SK-N-SH treated with all-trans-retinoic acid at 6 μM for 48 hours (cell line): ENCODE measurements at regions not wholly inside any gene's neighbourhood (a gene's known extent, or its start where the extent isn't known, plus 50 kb on each side); places are given as distances from the start of the nearest gene placed in this dataset.
A peak's percentile ranks its signal among the peaks of the same experiment; 100 is the strongest.

Source experiments
- ATAC-seq: fragments of 200-7000 bp; cut with Tn5 transposase; 3 replicates; pipeline ENCODE4 v1.9.1; 2020; ENCODE audit warnings: mild to moderate bottlenecking, moderate library complexity
- ARNTL ChIP-seq: fragments of 450-650 bp; formaldehyde crosslinking; IDR thresholded peaks from 2 replicates; pipeline ENCODE4 v1.5.0; 2020; ENCODE audit warnings: low read depth, mild to moderate bottlenecking, moderate library complexity, borderline replicate concordance
- BACH2 ChIP-seq: fragments of 250-450 bp; sonication (Bioruptor Pico); IDR thresholded peaks from 2 replicates; pipeline ENCODE4 v1.9.0; 2021; ENCODE audit warnings: mild to moderate bottlenecking, borderline replicate concordance
- CSDC2 ChIP-seq: fragments of 250-450 bp; sonication (Bioruptor Pico); IDR thresholded peaks from 2 replicates; pipeline ENCODE4 v1.5.0; 2020; ENCODE audit warnings: mild to moderate bottlenecking, moderate library complexity
- ESRRG ChIP-seq: fragments of 250-450 bp; sonication (Bioruptor Pico); IDR thresholded peaks from 2 replicates; pipeline ENCODE4 v1.6.1; 2021; ENCODE audit warnings: mild to moderate bottlenecking
- ISL1 ChIP-seq: fragments of 250-450 bp; sonication (Bioruptor Pico); IDR thresholded peaks from 2 replicates; pipeline ENCODE4 v2.1.2; 2022; ENCODE audit warnings: mild to moderate bottlenecking, moderate library complexity
- OSR1 ChIP-seq: fragments of 250-450 bp; sonication (Bioruptor Pico); IDR thresholded peaks from 2 replicates; pipeline ENCODE4 v1.8.0; 2022; ENCODE audit warnings: moderate library complexity, mild to moderate bottlenecking, inconsistent platforms
- TCF4 ChIP-seq: fragments of 250-450 bp; sonication (Bioruptor Pico); IDR thresholded peaks from 2 replicates; pipeline ENCODE4 v1.8.0; 2021; ENCODE audit warnings: mild to moderate bottlenecking, moderate library complexity, borderline replicate concordance
- ZC3H10 ChIP-seq: fragments of 250-450 bp; sonication (Bioruptor Pico); IDR thresholded peaks from 2 replicates; pipeline ENCODE4 v1.5.1; 2021; ENCODE audit warnings: mild to moderate bottlenecking, moderate library complexity
- ZFP3 ChIP-seq: fragments of 250-450 bp; sonication (Bioruptor Pico); IDR thresholded peaks from 2 replicates; pipeline ENCODE4 v1.5.0; 2020; ENCODE audit warnings: mild to moderate bottlenecking, moderate library complexity
- ZFP30 ChIP-seq: fragments of 450-650 bp; formaldehyde crosslinking; IDR thresholded peaks from 2 replicates; pipeline ENCODE4 v1.5.0; 2022; ENCODE audit warnings: mild to moderate bottlenecking, moderate library complexity
- ZNF70 ChIP-seq: fragments of 450-650 bp; formaldehyde crosslinking; IDR thresholded peaks from 2 replicates; pipeline ENCODE4 v1.5.0; 2020; ENCODE audit warnings: mild to moderate bottlenecking, moderate library complexity
- TF ChIP-seq, protein P1 (sequence below): fragments of 250-450 bp; sonication (Bioruptor Pico); IDR thresholded peaks from 2 replicates; pipeline ENCODE4 v1.8.0; 2021; ENCODE audit warnings: low read depth, mild to moderate bottlenecking, moderate library complexity, borderline replicate concordance
- TF ChIP-seq, protein P2 (sequence below): fragments of 250-450 bp; sonication (Bioruptor Pico); IDR thresholded peaks from 2 replicates; pipeline ENCODE4 v1.5.1; 2020; ENCODE audit warnings: low read depth, mild to moderate bottlenecking, moderate library complexity
- TF ChIP-seq, protein P3 (sequence below): fragments of 250-450 bp; sonication (Bioruptor Pico); IDR thresholded peaks from 2 replicates; pipeline ENCODE4 v1.8.0; 2020; ENCODE audit warnings: mild to moderate bottlenecking, moderate library complexity, borderline replicate concordance
- TF ChIP-seq, protein P4 (sequence below): fragments of 250-450 bp; sonication (Bioruptor Pico); IDR thresholded peaks from 2 replicates; pipeline ENCODE4 v1.5.1; 2021; ENCODE audit warnings: mild to moderate bottlenecking, moderate library complexity
- TF ChIP-seq, protein P5 (sequence below): fragments of 250-450 bp; sonication (Bioruptor Pico); IDR thresholded peaks from 2 replicates; pipeline ENCODE4 v1.5.0; 2020; ENCODE audit warnings: mild to moderate bottlenecking, moderate library complexity

DNA sequence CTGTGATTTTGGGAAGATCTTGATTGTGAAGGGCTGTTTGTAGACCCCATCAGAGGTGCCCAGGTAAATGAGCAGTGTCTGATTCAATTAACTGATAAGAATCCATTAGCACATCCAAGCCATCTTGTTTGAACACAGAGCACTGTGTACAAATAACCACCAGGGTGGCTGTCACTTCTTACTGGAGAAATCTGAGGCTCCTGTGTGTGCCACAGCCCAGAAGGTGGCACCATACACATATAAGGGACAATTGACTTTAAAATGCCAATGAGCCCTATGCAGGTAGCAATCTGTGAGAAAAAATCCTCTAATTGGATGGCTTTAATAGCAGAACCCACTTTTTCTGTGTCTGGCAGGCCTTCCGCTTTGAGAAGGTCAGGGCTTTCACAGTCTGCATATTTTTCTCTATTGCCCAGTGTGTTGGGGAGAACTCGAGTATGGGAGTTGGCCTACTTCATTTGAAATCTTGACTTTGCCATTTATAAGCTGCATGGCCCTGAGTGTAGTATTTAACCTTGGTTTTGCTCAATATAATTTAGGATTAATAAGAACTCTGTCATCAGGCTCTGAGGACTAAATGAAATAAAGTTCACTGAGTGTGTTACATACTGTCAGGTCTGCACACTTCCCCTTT lies 517.4 kb downstream of the CCSER2 start (continued):
- TF ChIP-seq, protein P1, sequence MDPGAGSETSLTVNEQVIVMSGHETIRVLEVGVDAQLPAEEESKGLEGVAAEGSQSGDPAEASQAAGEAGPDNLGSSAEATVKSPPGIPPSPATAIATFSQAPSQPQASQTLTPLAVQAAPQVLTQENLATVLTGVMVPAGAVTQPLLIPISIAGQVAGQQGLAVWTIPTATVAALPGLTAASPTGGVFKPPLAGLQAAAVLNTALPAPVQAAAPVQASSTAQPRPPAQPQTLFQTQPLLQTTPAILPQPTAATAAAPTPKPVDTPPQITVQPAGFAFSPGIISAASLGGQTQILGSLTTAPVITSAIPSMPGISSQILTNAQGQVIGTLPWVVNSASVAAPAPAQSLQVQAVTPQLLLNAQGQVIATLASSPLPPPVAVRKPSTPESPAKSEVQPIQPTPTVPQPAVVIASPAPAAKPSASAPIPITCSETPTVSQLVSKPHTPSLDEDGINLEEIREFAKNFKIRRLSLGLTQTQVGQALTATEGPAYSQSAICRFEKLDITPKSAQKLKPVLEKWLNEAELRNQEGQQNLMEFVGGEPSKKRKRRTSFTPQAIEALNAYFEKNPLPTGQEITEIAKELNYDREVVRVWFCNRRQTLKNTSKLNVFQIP (CRISPR knock-in tag), result no peak
- TF ChIP-seq TCF4 (no peak), BACH2 (CRISPR knock-in tag) (no peak), ARNTL (CRISPR knock-in tag) (no peak), ZFP30 (CRISPR knock-in tag) (no peak)

DNA sequence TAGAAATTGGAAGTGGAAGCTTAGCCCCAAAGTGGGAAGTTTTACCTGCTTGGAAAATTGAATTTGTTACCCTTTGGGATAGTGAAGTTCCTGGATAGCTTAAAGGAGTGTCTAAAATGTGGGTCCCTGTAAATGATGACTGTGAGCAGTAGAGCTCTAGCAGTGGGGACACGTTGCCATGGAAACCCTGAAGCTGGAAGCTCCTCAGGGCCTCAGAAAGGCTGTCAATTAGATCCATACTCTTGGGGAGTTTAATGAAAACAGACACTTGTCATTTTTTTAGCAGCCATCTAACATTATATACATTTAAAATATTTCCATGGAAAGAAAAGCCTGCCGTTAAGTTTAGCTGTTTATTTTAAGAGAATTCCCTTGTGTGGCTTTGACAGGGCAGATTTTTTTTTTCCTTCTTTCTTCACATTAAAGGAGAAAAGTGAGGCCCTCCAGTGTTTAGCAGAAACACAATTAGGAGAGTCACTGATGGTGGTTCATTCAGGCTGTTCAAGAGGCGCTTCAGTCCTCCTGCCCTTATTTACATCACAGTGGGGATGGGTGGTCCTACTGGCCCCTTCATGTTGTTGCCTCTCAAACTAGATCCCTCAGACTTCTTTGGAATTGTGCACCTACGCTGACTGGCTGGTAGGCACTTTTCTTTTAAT lies 518.4 kb downstream of the CCSER2 start:
- TF ChIP-seq, protein P2, sequence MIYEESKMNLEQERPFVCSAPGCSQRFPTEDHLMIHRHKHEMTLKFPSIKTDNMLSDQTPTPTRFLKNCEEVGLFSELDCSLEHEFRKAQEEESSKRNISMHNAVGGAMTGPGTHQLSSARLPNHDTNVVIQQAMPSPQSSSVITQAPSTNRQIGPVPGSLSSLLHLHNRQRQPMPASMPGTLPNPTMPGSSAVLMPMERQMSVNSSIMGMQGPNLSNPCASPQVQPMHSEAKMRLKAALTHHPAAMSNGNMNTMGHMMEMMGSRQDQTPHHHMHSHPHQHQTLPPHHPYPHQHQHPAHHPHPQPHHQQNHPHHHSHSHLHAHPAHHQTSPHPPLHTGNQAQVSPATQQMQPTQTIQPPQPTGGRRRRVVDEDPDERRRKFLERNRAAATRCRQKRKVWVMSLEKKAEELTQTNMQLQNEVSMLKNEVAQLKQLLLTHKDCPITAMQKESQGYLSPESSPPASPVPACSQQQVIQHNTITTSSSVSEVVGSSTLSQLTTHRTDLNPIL (CRISPR knock-in tag), result no peak
- TF ChIP-seq OSR1 (no peak), CSDC2 (CRISPR knock-in tag) (no peak), ZFP30 (CRISPR knock-in tag) (no peak), TCF4 (no peak), ESRRG (CRISPR knock-in tag) (no peak), ZFP3 (CRISPR knock-in tag) (no peak), ARNTL (CRISPR knock-in tag) (no peak), BACH2 (CRISPR knock-in tag) (no peak), ZC3H10 (no peak)
- TF ChIP-seq, protein P3, sequence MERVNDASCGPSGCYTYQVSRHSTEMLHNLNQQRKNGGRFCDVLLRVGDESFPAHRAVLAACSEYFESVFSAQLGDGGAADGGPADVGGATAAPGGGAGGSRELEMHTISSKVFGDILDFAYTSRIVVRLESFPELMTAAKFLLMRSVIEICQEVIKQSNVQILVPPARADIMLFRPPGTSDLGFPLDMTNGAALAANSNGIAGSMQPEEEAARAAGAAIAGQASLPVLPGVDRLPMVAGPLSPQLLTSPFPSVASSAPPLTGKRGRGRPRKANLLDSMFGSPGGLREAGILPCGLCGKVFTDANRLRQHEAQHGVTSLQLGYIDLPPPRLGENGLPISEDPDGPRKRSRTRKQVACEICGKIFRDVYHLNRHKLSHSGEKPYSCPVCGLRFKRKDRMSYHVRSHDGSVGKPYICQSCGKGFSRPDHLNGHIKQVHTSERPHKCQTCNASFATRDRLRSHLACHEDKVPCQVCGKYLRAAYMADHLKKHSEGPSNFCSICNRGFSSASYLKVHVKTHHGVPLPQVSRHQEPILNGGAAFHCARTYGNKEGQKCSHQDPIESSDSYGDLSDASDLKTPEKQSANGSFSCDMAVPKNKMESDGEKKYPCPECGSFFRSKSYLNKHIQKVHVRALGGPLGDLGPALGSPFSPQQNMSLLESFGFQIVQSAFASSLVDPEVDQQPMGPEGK (CRISPR knock-in tag), result no peak
- TF ChIP-seq, protein P4, sequence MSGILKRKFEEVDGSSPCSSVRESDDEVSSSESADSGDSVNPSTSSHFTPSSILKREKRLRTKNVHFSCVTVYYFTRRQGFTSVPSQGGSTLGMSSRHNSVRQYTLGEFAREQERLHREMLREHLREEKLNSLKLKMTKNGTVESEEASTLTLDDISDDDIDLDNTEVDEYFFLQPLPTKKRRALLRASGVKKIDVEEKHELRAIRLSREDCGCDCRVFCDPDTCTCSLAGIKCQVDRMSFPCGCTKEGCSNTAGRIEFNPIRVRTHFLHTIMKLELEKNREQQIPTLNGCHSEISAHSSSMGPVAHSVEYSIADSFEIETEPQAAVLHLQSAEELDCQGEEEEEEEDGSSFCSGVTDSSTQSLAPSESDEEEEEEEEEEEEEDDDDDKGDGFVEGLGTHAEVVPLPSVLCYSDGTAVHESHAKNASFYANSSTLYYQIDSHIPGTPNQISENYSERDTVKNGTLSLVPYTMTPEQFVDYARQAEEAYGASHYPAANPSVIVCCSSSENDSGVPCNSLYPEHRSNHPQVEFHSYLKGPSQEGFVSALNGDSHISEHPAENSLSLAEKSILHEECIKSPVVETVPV (CRISPR knock-in tag), result no peak
- TF ChIP-seq, protein P5, sequence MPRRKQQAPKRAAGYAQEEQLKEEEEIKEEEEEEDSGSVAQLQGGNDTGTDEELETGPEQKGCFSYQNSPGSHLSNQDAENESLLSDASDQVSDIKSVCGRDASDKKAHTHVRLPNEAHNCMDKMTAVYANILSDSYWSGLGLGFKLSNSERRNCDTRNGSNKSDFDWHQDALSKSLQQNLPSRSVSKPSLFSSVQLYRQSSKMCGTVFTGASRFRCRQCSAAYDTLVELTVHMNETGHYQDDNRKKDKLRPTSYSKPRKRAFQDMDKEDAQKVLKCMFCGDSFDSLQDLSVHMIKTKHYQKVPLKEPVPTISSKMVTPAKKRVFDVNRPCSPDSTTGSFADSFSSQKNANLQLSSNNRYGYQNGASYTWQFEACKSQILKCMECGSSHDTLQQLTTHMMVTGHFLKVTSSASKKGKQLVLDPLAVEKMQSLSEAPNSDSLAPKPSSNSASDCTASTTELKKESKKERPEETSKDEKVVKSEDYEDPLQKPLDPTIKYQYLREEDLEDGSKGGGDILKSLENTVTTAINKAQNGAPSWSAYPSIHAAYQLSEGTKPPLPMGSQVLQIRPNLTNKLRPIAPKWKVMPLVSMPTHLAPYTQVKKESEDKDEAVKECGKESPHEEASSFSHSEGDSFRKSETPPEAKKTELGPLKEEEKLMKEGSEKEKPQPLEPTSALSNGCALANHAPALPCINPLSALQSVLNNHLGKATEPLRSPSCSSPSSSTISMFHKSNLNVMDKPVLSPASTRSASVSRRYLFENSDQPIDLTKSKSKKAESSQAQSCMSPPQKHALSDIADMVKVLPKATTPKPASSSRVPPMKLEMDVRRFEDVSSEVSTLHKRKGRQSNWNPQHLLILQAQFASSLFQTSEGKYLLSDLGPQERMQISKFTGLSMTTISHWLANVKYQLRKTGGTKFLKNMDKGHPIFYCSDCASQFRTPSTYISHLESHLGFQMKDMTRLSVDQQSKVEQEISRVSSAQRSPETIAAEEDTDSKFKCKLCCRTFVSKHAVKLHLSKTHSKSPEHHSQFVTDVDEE (CRISPR knock-in tag), result no peak
- TF ChIP-seq, all 23 proteins: peak for 0

DNA sequence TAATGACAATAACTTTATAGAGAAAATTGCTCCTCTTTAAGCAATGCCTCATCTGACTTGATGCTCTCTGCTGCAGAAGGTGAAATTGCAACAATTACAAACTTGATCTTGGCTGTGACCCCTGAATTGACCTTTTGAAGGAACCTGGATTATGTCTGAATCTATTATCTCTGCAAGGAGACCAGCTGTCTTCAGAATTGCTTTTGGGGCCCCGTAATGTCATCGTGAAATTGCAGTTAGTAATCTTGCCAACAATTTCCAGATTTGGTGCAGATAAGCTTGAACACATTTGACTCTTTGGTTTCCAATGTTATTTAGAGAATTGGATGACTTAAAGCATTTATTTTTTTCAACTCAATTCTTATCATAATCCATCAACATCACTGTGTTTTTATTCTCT lies 520.6 kb downstream of the CCSER2 start:
- ATAC-seq, result no peak
- TF ChIP-seq ISL1 (peak; percentile 78), ZNF70 (no peak), ESRRG (CRISPR knock-in tag) (no peak)
- TF ChIP-seq, protein P4 (CRISPR knock-in tag), result no peak

More for the DNA sequence above, 518.4 kb downstream of the CCSER2 start:
- ATAC-seq, result no peak
